ENCODE measurements at regions not wholly inside any gene's neighbourhood (a gene's known extent, or its start where the extent isn't known, plus 50 kb on each side); places are given as distances from the start of the nearest gene placed in this dataset.

- intact Hi-C loops (cut with DNase I, micrococcal nuclease), result no loop called here
- TF ChIP-seq, protein P1, sequence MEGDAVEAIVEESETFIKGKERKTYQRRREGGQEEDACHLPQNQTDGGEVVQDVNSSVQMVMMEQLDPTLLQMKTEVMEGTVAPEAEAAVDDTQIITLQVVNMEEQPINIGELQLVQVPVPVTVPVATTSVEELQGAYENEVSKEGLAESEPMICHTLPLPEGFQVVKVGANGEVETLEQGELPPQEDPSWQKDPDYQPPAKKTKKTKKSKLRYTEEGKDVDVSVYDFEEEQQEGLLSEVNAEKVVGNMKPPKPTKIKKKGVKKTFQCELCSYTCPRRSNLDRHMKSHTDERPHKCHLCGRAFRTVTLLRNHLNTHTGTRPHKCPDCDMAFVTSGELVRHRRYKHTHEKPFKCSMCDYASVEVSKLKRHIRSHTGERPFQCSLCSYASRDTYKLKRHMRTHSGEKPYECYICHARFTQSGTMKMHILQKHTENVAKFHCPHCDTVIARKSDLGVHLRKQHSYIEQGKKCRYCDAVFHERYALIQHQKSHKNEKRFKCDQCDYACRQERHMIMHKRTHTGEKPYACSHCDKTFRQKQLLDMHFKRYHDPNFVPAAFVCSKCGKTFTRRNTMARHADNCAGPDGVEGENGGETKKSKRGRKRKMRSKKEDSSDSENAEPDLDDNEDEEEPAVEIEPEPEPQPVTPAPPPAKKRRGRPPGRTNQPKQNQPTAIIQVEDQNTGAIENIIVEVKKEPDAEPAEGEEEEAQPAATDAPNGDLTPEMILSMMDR (IDR thresholded peaks at IDR 0.05), result no peak
- Histone ChIP-seq H3K36me3 (ENCODE audit: low read depth) (no peaks in the 10 kb centered on the region), H3K4me3 (no peak overlapping the region), H3K4me1 (ENCODE audit: low read depth) (peaks cover 7% of the 10 kb centered on the region), H3K9me3 (no peaks in the 10 kb centered on the region)
- DNase-seq, result peak; percentile 51 to 73 (median 58)
- ATAC-seq, result peak; percentile 95
These were observed 126.3 kb downstream of the IRS1 start for GRCh38 chr2:226673314-226673723.

- Histone ChIP-seq H3K4me1 (ENCODE audit: low read depth) (no peaks in the 10 kb centered on the region), H3K9me3 (no peaks in the 10 kb centered on the region), H3K36me3 (ENCODE audit: low read depth) (no peaks in the 10 kb centered on the region), H3K4me3 (no peak overlapping the region)
- TF ChIP-seq, protein P1 (IDR thresholded peaks at IDR 0.05), result no peak
- intact Hi-C loops (cut with DNase I, micrococcal nuclease), result no loop called here
- ATAC-seq (peak; percentile 54), DNase-seq (no peak)
These were observed 128.4 kb downstream of the IRS1 start for GRCh38 chr2:226671141-226671676.

DNA sequence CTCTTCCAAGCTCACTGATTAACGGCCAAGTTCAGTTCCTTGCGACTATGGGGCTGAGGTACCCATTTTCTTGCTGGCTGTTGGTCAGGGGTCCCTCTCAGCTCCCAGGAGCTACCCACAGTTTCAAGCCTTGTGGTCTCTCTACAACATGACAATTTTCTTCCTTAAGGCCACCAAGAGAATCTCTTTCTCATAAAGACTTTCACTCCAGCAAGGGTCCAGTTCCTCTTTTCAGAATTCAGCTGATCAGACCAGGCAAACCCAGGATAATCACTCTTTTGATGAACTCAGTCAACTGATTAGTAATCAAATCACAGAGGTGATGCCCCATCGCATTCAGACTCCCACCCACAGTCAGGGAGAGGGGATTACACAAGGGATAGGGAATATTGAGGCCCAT lies 129.7 kb downstream of the IRS1 start:
- H3K9me3 ChIP-seq, result no peaks in the 10 kb centered on the region
- H3K4me3 ChIP-seq, result no peak overlapping the region
- TF ChIP-seq, protein P1 (IDR thresholded peaks at IDR 0.05), result no peak
- ATAC-seq, result no peak
- H3K36me3 ChIP-seq (ENCODE audit: low read depth), result no peaks in the 10 kb centered on the region
- H3K4me1 ChIP-seq (ENCODE audit: low read depth), result no peaks in the 10 kb centered on the region
- intact Hi-C loops (cut with DNase I, micrococcal nuclease), result no loop called here
- no peak for DNase-seq

DNA sequence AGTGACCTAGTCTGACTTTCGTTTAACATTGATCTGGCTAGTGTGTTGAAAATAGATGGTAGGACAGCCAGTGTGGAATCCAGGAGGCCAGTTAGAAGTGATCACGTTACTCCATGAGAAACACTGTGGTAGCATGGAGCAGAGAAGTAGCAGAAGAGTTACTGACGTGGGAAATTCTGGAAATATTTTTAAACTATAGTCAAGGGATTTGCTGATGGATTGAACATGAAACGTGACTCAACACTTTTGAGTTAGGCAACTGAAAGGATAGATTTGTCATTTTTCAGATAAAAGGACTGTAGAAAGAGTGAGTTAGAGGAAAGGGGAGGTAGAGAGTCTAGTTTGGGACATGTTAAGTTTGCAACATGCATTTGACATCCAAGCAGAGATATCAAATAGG lies 130.4 kb downstream of the IRS1 start:
- TF ChIP-seq, protein P1 (IDR thresholded peaks at IDR 0.05), result no peak
- Histone ChIP-seq H3K9me3 (no peaks in the 10 kb centered on the region), H3K4me3 (no peak overlapping the region), H3K4me1 (ENCODE audit: low read depth) (no peaks in the 10 kb centered on the region), H3K36me3 (ENCODE audit: low read depth) (no peaks in the 10 kb centered on the region)
- intact Hi-C loops (cut with DNase I, micrococcal nuclease), result no loop called here
- no peak for DNase-seq
- ATAC-seq, result no peak

DNA sequence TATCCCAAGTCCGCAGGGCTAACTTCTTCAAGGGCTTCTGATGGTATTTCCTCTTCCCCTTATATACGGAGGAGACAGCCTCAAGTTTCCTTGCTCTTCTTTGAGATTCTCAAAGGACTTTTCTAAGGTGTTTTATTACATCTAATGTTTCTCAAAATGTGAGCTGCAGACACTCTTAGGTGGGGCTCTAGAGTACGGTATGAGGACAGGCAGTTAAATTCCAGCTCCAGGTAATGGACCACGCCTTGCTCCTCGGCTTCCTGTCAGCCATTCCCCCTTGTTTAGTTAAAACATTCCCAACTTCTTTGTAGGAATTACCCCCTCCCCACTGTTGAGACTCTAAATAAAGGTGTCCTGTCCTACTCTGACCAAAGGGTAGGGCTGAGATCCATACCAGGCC lies 131.9 kb downstream of the IRS1 start:
- no peaks in the 10 kb centered on the region for H3K36me3 ChIP-seq (ENCODE audit: low read depth)
- intact Hi-C loops (cut with DNase I, micrococcal nuclease), result no loop called here
- no peaks in the 10 kb centered on the region for H3K4me1 ChIP-seq (ENCODE audit: low read depth)
- H3K4me3 ChIP-seq, result no peak overlapping the region
- DNase-seq (no peak), ATAC-seq (peak; percentile 72)
- TF ChIP-seq, protein P1 (IDR thresholded peaks at IDR 0.05), result no peak
- no peaks in the 10 kb centered on the region for H3K9me3 ChIP-seq

DNA sequence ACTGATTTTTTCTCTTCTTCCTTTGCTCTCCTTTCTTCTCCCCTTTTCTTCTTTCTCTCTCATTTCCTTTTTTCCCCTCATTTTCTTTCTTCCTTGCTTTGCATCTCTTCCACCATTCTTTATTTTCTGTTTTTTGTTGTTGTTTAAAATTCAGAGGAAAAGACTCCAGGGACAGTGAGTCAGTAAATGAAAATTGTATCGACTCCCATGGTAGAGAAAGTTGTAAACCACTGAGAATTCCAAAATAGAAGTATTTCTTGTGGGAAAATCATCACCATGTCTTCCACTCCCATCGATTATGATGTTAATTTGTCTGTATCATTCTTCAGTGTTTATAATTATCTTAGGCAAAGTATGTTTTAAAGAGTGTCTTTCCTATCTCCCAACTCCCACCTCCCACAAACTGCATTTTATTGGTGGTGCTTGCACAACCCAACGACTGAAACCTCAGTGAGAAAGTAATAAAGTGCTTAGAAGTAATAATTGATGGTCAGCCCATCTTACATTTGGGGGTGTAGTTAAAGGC lies 134.3 kb downstream of the IRS1 start:
- Histone ChIP-seq H3K9me3 (no peaks in the 10 kb centered on the region), H3K36me3 (ENCODE audit: low read depth) (no peaks in the 10 kb centered on the region), H3K4me3 (no peak overlapping the region), H3K4me1 (ENCODE audit: low read depth) (no peaks in the 10 kb centered on the region)
- ATAC-seq (no peak), DNase-seq (no peak)
- intact Hi-C loops (cut with DNase I, micrococcal nuclease), result no loop called here
- TF ChIP-seq, protein P1 (IDR thresholded peaks at IDR 0.05), result no peak
